ENCODE measurements at regions not wholly inside any gene's neighbourhood (a gene's known extent, or its start where the extent isn't known, plus 50 kb on each side); places are given as distances from the start of the nearest gene placed in this dataset.

- TF ChIP-seq CTCF (IDR thresholded peaks at IDR 0.05; ENCODE audit: control insufficient read depth, extremely low read depth, insufficient read depth), result no peak
- DNase-seq (ENCODE audit: low read depth), result no peak
- H3K4me3 ChIP-seq (ENCODE audit: low read depth, low read length), result no peak overlapping the region
Measured at GRCh38 chr2:221924576-221924975, 352.5 kb upstream of the EPHA4 start.

- TF ChIP-seq CTCF (IDR thresholded peaks at IDR 0.05; ENCODE audit: control insufficient read depth, extremely low read depth, insufficient read depth), result no peak
- H3K4me3 ChIP-seq (ENCODE audit: low read depth, low read length), result no peak overlapping the region
- no peak for DNase-seq (ENCODE audit: low read depth)
Measured at GRCh38 chr2:221915926-221916325, 343.8 kb upstream of the EPHA4 start.

- H3K4me3 ChIP-seq (ENCODE audit: low read depth, low read length), result no peak overlapping the region
- TF ChIP-seq CTCF (IDR thresholded peaks at IDR 0.05; ENCODE audit: control insufficient read depth, extremely low read depth, insufficient read depth), result no peak
- DNase-seq (ENCODE audit: low read depth), result no peak
Measured at GRCh38 chr2:221914334-221914880, 342.3 kb upstream of the EPHA4 start.

GRCh38 chr2:221911890-221912289 is 339.8 kb upstream of the EPHA4 start:
- no peak for TF ChIP-seq CTCF (IDR thresholded peaks at IDR 0.05; ENCODE audit: control insufficient read depth, extremely low read depth, insufficient read depth)
- H3K4me3 ChIP-seq (ENCODE audit: low read depth, low read length), result no peak overlapping the region

GRCh38 chr2:221911321-221911720 is 339.2 kb upstream of the EPHA4 start:
- DNase-seq (ENCODE audit: low read depth), result no peak
- H3K4me3 ChIP-seq (ENCODE audit: low read depth, low read length), result no peak overlapping the region
- no peak for TF ChIP-seq CTCF (IDR thresholded peaks at IDR 0.05; ENCODE audit: control insufficient read depth, extremely low read depth, insufficient read depth)

More at GRCh38 chr2:221911890-221912289, 339.8 kb upstream of the EPHA4 start:
- no peak for DNase-seq (ENCODE audit: low read depth)

- no peak for TF ChIP-seq CTCF (IDR thresholded peaks at IDR 0.05; ENCODE audit: control insufficient read depth, extremely low read depth, insufficient read depth)
- no peak overlapping the region for H3K4me3 ChIP-seq (ENCODE audit: low read depth, low read length)
- no peak for DNase-seq (ENCODE audit: low read depth)
Measured at GRCh38 chr2:221908518-221908917, 336.4 kb upstream of the EPHA4 start.

GRCh38 chr2:221897718-221898117 is 325.6 kb upstream of the EPHA4 start:
- H3K4me3 ChIP-seq (ENCODE audit: low read depth, low read length), result no peak overlapping the region
- no peak for DNase-seq (ENCODE audit: low read depth)
- no peak for TF ChIP-seq CTCF (IDR thresholded peaks at IDR 0.05; ENCODE audit: control insufficient read depth, extremely low read depth, insufficient read depth)

Measured in LNCaP clone FGC (cell line).